B cell (primary cell): ENCODE measurements at regions not wholly inside any gene's neighbourhood (a gene's known extent, or its start where the extent isn't known, plus 50 kb on each side); places are given as distances from the start of the nearest gene placed in this dataset.

Experiments
- ATAC-seq: fragments of 200-7000 bp; cut with Tn5 transposase; one replicate; pipeline ENCODE4 v1.10.0; 2021; ENCODE audit warnings: low read depth, mild to moderate bottlenecking, moderate number of reproducible peaks, moderate library complexity
- CTCF ChIA-PET: fragments of 350-600 bp; sonication (Branson Sonifier 250); formaldehyde crosslinking; loops from one replicate; lab custom pipeline; 2021; ENCODE audit warnings: antibody characterized with exemption, inconsistent platforms; lab: Charles Lee
- POLR2A ChIA-PET: fragments of 350-600 bp; sonication (Branson Sonifier 250); formaldehyde crosslinking; loops from one replicate; lab custom pipeline; 2021; ENCODE audit warnings: antibody characterized with exemption; lab: Charles Lee
- DNase-seq: peaks from one replicate; pipeline ENCODE4 v3.0.0; 2013
- H2AFZ ChIP-seq: 2 replicates; pipeline ENCODE4 v1.6.1; 2012; ENCODE audit warnings: mild to moderate bottlenecking, low read depth, low read length; ENCODE audit not compliant: insufficient read depth, poor library complexity, severe bottlenecking
- H3K27ac ChIP-seq, 2 donors: 1 replicate in 1 of 2; 2 replicates in 1 of 2; pipeline ENCODE4 v1.5.1; 2012 to 2013; ENCODE audit warnings: low read length in 2 of 2, mild to moderate bottlenecking in 2 of 2, moderate library complexity in 1 of 2
- H3K27me3 ChIP-seq, 4 experiments: fragments of 200-600 bp in 1 of 4; sonication (generic) in 1 of 4; replicated peaks in 1 of 4; 1 replicate in 2 of 4; 2 replicates in 2 of 4; pipeline versions ENCODE4 v1.6.1 to v1.7.0; 2013 to 2016; ENCODE audit warnings: low read length in 3 of 4, mild to moderate bottlenecking in 2 of 4, mixed read lengths in 1 of 4, moderate library complexity in 1 of 4; ENCODE audit not compliant: insufficient read depth in 4 of 4, control insufficient read depth in 3 of 4; ENCODE audit errors: control extremely low read depth in 1 of 4
- H3K36me3 ChIP-seq, 2 experiments: replicated peaks in 1 of 2; 1 replicate in 1 of 2; 2 replicates in 1 of 2; pipeline versions ENCODE4 v1.6.1 to v1.7.1; 2013; ENCODE audit warnings: low read length in 1 of 2; ENCODE audit not compliant: insufficient read depth in 2 of 2, control insufficient read depth in 1 of 2; ENCODE audit errors: control extremely low read depth in 1 of 2, extremely low read depth in 1 of 2
- H3K4me1 ChIP-seq, 2 donors: fragments of 200-600 bp in 1 of 2; sonication (generic) in 1 of 2; 1 replicate in 1 of 2; 2 replicates in 1 of 2; pipeline versions ENCODE4 v1.5.1 to v1.6.1; 2013 to 2017; ENCODE audit warnings: low read length in 2 of 2; ENCODE audit not compliant: control insufficient read depth in 2 of 2, insufficient read depth in 2 of 2
- H3K4me2 ChIP-seq: replicated peaks from 2 replicates; pipeline ENCODE3; 2012; ENCODE audit warnings: mild to moderate bottlenecking, low read depth, low read length; ENCODE audit not compliant: poor library complexity, severe bottlenecking
- H3K4me3 ChIP-seq, 5 experiments: fragments of 200-600 bp in 1 of 5; sonication (generic) in 1 of 5; 1 replicate in 3 of 5; 2 replicates in 2 of 5; pipeline versions ENCODE4 v1.5.1 to v1.7.0; 2011 to 2016; ENCODE audit warnings: low read length in 4 of 5, mild to moderate bottlenecking in 4 of 5, low read depth in 2 of 5, control low read depth in 1 of 5, moderate library complexity in 1 of 5; ENCODE audit not compliant: insufficient read depth in 1 of 5; ENCODE audit errors: control extremely low read depth in 1 of 5, extremely low read depth in 1 of 5
- H3K79me2 ChIP-seq: fragments of 200-600 bp; sonication (generic); one replicate; pipeline ENCODE4 v1.6.0; 2016; ENCODE audit warnings: low read length; ENCODE audit not compliant: control insufficient read depth, insufficient read depth
- H3K9ac ChIP-seq: fragments of 200-600 bp; sonication (generic); 2 replicates; pipeline ENCODE4 v1.6.1; 2017; ENCODE audit warnings: mild to moderate bottlenecking, low read length, moderate library complexity
- H3K9me3 ChIP-seq, 3 donors: one replicate each; pipeline versions ENCODE4 v1.6.1 to v1.7.1; 2013; ENCODE audit warnings: low read length in 2 of 3; ENCODE audit not compliant: control insufficient read depth in 2 of 3, insufficient read depth in 1 of 3; ENCODE audit errors: control extremely low read depth in 1 of 3
- H4K20me1 ChIP-seq: 2 replicates; pipeline ENCODE4 v1.6.0; 2012; ENCODE audit warnings: mild to moderate bottlenecking, low read length; ENCODE audit not compliant: insufficient read depth, control insufficient read depth, poor library complexity, severe bottlenecking
- H3K27ac Mint-ChIP-seq: one replicate; pipeline ENCODE4 v1.8.0; 2021; ENCODE audit warnings: mixed read lengths
- H3K27me3 Mint-ChIP-seq: one replicate; pipeline ENCODE4 v1.8.0; 2021; ENCODE audit warnings: mixed read lengths
- H3K4me1 Mint-ChIP-seq: one replicate; pipeline ENCODE4 v1.8.0; 2021; ENCODE audit warnings: mixed read lengths
- H3K4me3 Mint-ChIP-seq: one replicate; pipeline ENCODE4 v1.8.0; 2021; ENCODE audit warnings: mixed read lengths
- H3K9me3 Mint-ChIP-seq: one replicate; pipeline ENCODE4 v1.8.0; 2022; ENCODE audit warnings: mixed read lengths; ENCODE audit not compliant: insufficient read depth
- EZH2 ChIP-seq: IDR thresholded peaks from 2 replicates; pipeline ENCODE4 v1.6.1; 2012; ENCODE audit warnings: borderline replicate concordance, low read depth, mild to moderate bottlenecking, moderate library complexity, low read length; ENCODE audit not compliant: insufficient read depth, poor library complexity, severe bottlenecking
- WGBS: methylation state at CpG from one replicate; pipeline ENCODE4 v1.1.5; 2013; ENCODE audit warnings: missing lambda C conversion rate; ENCODE audit not compliant: insufficient coverage; 5-methylcytosine and 5-hydroxymethylcytosine counted together
- intact Hi-C: fragments of 100-400 bp; cut with micrococcal nuclease; formaldehyde crosslinking; loops from one replicate; pipeline ENCODE4 v1.10.0; 2022
- TF ChIP-seq, protein P1 (sequence below): fragments of 200-600 bp; IDR thresholded peaks from one replicate; pipeline ENCODE4 v1.8.0; 2022; ENCODE audit warnings: antibody characterized with exemption, mild to moderate bottlenecking

DNA sequence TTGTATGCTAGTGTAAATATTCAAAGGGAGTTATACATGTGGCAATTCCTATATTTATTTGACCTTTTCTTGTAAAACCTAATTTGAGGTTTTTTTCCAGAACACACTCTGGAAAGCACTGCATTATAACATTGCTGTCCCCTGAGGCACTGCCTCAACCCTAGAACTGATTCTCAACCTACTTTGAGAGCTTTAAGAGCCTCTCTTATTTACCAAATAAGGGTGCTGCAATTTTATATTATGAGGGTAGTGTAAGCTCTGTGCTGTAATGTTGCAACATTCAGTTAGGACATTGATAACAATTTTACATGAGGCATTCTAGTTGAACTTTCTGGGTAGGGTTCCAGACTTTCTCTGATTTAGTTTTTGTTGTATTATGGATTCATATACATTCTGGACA lies 302.2 kb upstream of the DEPDC1 start:
- H3K4me3 Mint-ChIP-seq = no peak overlapping the region
- ChIA-PET POLR2A (no interaction called here), CTCF (no interaction called here)
- no peak overlapping the region for H3K27ac Mint-ChIP-seq
- TF ChIP-seq, protein P1, sequence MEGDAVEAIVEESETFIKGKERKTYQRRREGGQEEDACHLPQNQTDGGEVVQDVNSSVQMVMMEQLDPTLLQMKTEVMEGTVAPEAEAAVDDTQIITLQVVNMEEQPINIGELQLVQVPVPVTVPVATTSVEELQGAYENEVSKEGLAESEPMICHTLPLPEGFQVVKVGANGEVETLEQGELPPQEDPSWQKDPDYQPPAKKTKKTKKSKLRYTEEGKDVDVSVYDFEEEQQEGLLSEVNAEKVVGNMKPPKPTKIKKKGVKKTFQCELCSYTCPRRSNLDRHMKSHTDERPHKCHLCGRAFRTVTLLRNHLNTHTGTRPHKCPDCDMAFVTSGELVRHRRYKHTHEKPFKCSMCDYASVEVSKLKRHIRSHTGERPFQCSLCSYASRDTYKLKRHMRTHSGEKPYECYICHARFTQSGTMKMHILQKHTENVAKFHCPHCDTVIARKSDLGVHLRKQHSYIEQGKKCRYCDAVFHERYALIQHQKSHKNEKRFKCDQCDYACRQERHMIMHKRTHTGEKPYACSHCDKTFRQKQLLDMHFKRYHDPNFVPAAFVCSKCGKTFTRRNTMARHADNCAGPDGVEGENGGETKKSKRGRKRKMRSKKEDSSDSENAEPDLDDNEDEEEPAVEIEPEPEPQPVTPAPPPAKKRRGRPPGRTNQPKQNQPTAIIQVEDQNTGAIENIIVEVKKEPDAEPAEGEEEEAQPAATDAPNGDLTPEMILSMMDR = no peak
- no peak for TF ChIP-seq EZH2
- intact Hi-C loops = no loop called here
- H3K4me1 Mint-ChIP-seq = no peaks in the 10 kb centered on the region
- no peaks in the 10 kb centered on the region for H3K27me3 Mint-ChIP-seq
- no peak overlapping the region for H3K27ac ChIP-seq
- no peaks in the 10 kb centered on the region for H3K9me3 ChIP-seq
- H3K4me1 ChIP-seq = no peaks in the 10 kb centered on the region
- no peak overlapping the region for H2AFZ ChIP-seq
- no peaks in the 10 kb centered on the region for H3K36me3 ChIP-seq
- no peak overlapping the region for H3K9ac ChIP-seq
- no peak overlapping the region for H3K4me3 ChIP-seq
- ATAC-seq (no peak), DNase-seq (no peak)
- H3K27me3 ChIP-seq = no peaks in the 10 kb centered on the region
- no peak overlapping the region for H3K4me2 ChIP-seq
- peaks cover 3% of the 10 kb centered on the region for H3K9me3 Mint-ChIP-seq
- H4K20me1 ChIP-seq = no peaks in the 10 kb centered on the region
- H3K79me2 ChIP-seq = no peaks in the 10 kb centered on the region

DNA sequence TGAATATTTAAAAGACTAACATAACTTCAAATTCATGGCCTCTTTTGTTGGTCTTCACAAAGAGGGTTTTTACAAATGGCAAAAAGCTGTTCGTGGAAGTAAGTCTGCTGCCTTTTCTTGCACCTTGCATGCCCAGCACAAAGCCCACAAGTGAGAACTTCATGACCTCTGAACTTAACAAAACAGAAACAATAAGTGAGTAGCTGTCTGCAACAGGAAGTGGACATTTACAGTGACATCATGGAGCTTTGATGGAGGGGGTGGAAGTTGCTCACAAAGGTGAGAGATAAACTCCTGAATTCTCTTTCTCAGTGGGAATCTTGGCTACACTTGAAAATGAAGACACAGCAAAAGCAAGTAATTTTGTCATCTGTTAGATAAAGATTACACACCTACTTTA lies 303.3 kb upstream of the DEPDC1 start:
- 80% methylated on average over 1 of the region's 1 CpG for WGBS

More for the DNA sequence above, 303.3 kb upstream of the DEPDC1 start:
- Histone ChIP-seq H3K79me2 (no peaks in the 10 kb centered on the region), H2AFZ (no peak overlapping the region), H3K4me2 (no peak overlapping the region), H3K4me3 (no peak overlapping the region), H4K20me1 (no peaks in the 10 kb centered on the region), H3K9me3 (no peaks in the 10 kb centered on the region), H3K27ac (no peak overlapping the region), H3K4me1 (no peaks in the 10 kb centered on the region), H3K27me3 (no peaks in the 10 kb centered on the region), H3K36me3 (no peaks in the 10 kb centered on the region), H3K9ac (no peak overlapping the region)
- no peak for TF ChIP-seq EZH2
- TF ChIP-seq, protein P1 = no peak
- CTCF ChIA-PET = no interaction called here
- Mint-ChIP-seq H3K4me3 (no peak overlapping the region), H3K4me1 (no peaks in the 10 kb centered on the region), H3K27me3 (no peaks in the 10 kb centered on the region), H3K27ac (no peak overlapping the region), H3K9me3 (peaks cover 3% of the 10 kb centered on the region)
- intact Hi-C loops = no loop called here
- DNase-seq = no peak
- POLR2A ChIA-PET = no interaction called here
- no peak for ATAC-seq
